ENCODE measurements at regions not wholly inside any gene's neighbourhood (a gene's known extent, or its start where the extent isn't known, plus 50 kb on each side); places are given as distances from the start of the nearest gene placed in this dataset.
"Not testable (repeated sequence)": the region's sequence is repeated elsewhere in the genome, so short reads cannot be mapped to it uniquely, and the experiment has no call there.

DNA sequence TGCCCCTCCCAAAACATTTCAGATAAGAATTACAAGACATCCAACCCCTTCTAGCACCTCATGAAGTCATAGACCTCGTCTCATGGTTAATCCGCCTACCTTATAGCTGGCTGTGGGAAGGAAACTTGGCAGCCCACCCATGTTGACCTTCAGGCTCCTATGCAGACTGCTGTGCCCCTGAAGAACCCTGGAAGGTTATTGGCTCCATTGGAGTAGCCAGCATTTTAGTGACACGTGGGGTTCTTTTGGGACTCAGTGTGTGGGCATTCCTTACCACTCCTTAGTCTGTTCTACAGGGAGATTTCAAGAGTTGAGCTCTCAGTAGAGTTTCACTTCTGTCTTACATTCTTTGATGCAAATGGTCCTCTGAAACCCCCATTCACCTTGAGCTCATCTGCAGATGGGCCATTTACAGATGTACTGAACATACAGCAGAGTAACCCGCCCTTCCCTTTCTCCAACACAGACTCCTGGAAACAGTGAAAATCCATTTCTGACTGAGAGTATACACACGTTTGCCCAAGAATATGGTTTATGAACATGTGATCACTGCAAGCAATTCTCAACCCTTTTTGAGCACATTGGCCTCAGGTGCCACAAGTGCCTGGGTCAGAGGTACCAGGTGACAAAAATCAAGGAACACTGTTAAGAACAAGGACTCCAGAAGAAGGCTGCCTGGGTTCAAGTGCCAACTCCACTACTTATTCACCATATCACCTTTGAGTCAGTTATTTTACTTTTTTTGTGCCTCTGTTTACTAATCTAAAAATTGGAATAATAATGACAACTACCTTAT, 54.0 kb upstream of the HECW1 start:
- no peaks in the 10 kb centered on the region for H3K27me3 ChIP-seq (ENCODE audit: control insufficient read depth, insufficient read depth, low read length)
- Mint-ChIP-seq H3K9me3 (no peaks in the 10 kb centered on the region), H3K4me1 (no peaks in the 10 kb centered on the region), H3K27me3 (ENCODE audit: low read depth in 2 of 2) (no peaks in the 10 kb centered on the region), H3K27ac (no peak overlapping the region), H3K4me3 (no peak overlapping the region), H3K36me3 (no peaks in the 10 kb centered on the region)
- no peak for DNase-seq
- H3K27ac ChIP-seq (ENCODE audit: low read length): no peak overlapping the region
- intact Hi-C loops (cut with micrococcal nuclease): no loop called here
- no peak for ATAC-seq
- H3K4me3 ChIP-seq (ENCODE audit: low read length): no peak overlapping the region
- 74% methylated on average over 5 of the region's 5 CpGs for WGBS (ENCODE audit: insufficient coverage)
- TF ChIP-seq, protein P1, sequence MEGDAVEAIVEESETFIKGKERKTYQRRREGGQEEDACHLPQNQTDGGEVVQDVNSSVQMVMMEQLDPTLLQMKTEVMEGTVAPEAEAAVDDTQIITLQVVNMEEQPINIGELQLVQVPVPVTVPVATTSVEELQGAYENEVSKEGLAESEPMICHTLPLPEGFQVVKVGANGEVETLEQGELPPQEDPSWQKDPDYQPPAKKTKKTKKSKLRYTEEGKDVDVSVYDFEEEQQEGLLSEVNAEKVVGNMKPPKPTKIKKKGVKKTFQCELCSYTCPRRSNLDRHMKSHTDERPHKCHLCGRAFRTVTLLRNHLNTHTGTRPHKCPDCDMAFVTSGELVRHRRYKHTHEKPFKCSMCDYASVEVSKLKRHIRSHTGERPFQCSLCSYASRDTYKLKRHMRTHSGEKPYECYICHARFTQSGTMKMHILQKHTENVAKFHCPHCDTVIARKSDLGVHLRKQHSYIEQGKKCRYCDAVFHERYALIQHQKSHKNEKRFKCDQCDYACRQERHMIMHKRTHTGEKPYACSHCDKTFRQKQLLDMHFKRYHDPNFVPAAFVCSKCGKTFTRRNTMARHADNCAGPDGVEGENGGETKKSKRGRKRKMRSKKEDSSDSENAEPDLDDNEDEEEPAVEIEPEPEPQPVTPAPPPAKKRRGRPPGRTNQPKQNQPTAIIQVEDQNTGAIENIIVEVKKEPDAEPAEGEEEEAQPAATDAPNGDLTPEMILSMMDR (IDR thresholded peaks at IDR 0.05): no peak
- no peaks in the 10 kb centered on the region for H3K4me1 ChIP-seq (ENCODE audit: control insufficient read depth, insufficient read depth, low read length)
- no peaks in the 10 kb centered on the region for H3K36me3 ChIP-seq (ENCODE audit: control insufficient read depth, insufficient read depth, low read length)
- H3K9me3 ChIP-seq (ENCODE audit: control insufficient read depth, insufficient read depth, low read length): no peaks in the 10 kb centered on the region

DNA sequence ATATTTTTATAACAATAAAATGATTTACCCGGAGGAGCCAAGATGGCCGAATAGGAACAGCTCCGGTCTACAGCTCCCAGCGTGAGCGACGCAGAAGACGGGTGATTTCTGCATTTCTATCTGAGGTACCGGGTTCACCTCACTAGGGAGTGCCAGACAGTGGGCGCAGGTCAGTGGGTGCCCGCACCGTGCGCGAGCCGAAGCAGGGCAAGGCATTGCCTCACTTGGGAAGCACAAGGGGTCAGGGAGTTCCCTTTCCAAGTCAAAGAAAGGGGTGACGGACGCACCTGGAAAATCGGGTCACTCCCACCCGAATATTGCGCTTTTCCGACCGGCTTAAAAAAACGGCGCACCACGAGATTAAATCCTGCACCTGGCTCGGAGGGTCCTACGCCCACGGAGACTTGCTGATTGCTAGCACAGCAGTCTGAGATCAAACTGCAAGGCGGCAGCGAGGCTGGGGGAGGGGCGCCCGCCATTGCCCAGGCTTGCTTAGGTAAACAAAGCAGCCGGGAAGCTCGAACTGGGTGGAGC, 53.3 kb upstream of the HECW1 start:
- H3K36me3 ChIP-seq (ENCODE audit: control insufficient read depth, insufficient read depth, low read length); H3K27ac ChIP-seq (ENCODE audit: low read length); H3K9me3 ChIP-seq (ENCODE audit: control insufficient read depth, insufficient read depth, low read length); DNase-seq; H3K27me3 Mint-ChIP-seq (ENCODE audit: low read depth in 2 of 2); H3K4me3 Mint-ChIP-seq; H3K4me1 Mint-ChIP-seq; H3K9me3 Mint-ChIP-seq; intact Hi-C loops (cut with micrococcal nuclease); H3K27me3 ChIP-seq (ENCODE audit: control insufficient read depth, insufficient read depth, low read length); H3K27ac Mint-ChIP-seq; H3K4me1 ChIP-seq (ENCODE audit: control insufficient read depth, insufficient read depth, low read length); H3K36me3 Mint-ChIP-seq; ATAC-seq; H3K4me3 ChIP-seq (ENCODE audit: low read length): not testable (repeated sequence)
- WGBS (ENCODE audit: insufficient coverage): 77% methylated on average over 27 of the region's 33 CpGs

Measured in natural killer cell (primary cell).